CD4-positive, alpha-beta T cell treated with Interleukin-15 for 1 hour (primary cell): ENCODE measurements at regions not wholly inside any gene's neighbourhood (a gene's known extent, or its start where the extent isn't known, plus 50 kb on each side); places are given as distances from the start of the nearest gene placed in this dataset.

Source experiments
- DNase-seq: peaks from one replicate; pipeline ENCODE4 v3.0.0-alpha.2; 2020

GRCh38 chr3:187465503-187465902, 97.3 kb downstream of the RTP4 start:
- no peak for DNase-seq

- no peak for DNase-seq
Observed at GRCh38 chr3:187464682-187465081, 96.5 kb downstream of the RTP4 start.

GRCh38 chr3:187458921-187459320, 90.7 kb downstream of the RTP4 start:
- DNase-seq: no peak

GRCh38 chr3:187458383-187458782, 90.2 kb downstream of the RTP4 start:
- DNase-seq: no peak

- no peak for DNase-seq
Observed at GRCh38 chr3:187456250-187456649, 88.1 kb downstream of the RTP4 start.

GRCh38 chr3:187454085-187454815, 86.1 kb downstream of the RTP4 start:
- DNase-seq: no peak

GRCh38 chr3:187450431-187451190, 82.4 kb downstream of the RTP4 start:
- DNase-seq: no peak

- DNase-seq: no peak
Observed at GRCh38 chr3:187448674-187449073, 80.5 kb downstream of the RTP4 start.

- DNase-seq: no peak
Observed at GRCh38 chr3:187447737-187448136, 79.6 kb downstream of the RTP4 start.

- DNase-seq: no peak
Observed at GRCh38 chr3:187445356-187445755, 77.2 kb downstream of the RTP4 start.

GRCh38 chr3:187434524-187434923, 66.3 kb downstream of the RTP4 start:
- no peak for DNase-seq

GRCh38 chr3:187430576-187430975, 62.4 kb downstream of the RTP4 start:
- DNase-seq: no peak
